GM18520 (cell line): ENCODE measurements at regions not wholly inside any gene's neighbourhood (a gene's known extent, or its start where the extent isn't known, plus 50 kb on each side); places are given as distances from the start of the nearest gene placed in this dataset.
"Not testable (repeated sequence)": the region's sequence is repeated elsewhere in the genome, so short reads cannot be mapped to it uniquely, and the experiment has no call there.

Experiments used
- ATAC-seq: cut with Tn5 transposase; IDR thresholded peaks from one replicate; pipeline ENCODE4 v1.9.1; 2021; ENCODE audit not compliant: unreplicated experiment

DNA sequence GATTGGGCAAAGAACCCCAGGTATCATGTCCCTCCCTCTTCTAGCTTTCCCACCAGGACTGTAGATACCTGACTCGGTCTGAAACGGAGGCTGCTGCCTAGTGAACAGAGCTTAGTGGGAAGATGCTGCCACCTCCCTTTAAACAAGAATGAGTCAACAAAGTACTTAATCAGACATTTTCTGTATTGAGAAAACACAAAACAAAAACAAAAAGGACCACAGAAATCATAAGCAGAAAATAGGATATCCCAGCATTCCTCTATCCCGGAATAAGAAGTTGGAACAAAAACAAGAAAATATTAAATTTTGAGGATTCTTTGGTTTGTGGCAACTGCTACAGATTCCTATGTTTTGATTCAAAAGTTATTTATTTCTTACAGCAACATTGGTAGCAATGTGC lies 51.7 kb upstream of the COL8A1 start:
- ATAC-seq: no peak

DNA sequence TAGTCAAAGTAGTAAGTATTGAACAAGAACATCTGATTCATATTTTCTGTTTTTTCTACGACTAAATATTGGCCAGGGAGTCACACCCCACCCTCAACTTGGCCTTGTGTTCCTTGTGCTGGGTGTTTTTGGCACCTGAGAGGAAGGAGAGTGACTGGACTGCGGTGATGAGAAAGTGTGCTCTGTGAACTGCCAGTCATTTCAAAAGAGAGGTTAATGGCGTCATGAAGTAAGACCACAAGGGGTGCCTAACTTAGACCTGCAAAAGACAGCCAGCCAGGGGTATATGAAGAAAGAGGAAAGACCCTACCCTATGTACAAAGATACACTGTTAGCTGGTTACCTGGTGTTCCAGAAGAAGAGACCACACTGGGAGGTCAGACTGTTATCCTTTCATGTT lies 58.4 kb upstream of the COL8A1 start:
- ATAC-seq: no peak

DNA sequence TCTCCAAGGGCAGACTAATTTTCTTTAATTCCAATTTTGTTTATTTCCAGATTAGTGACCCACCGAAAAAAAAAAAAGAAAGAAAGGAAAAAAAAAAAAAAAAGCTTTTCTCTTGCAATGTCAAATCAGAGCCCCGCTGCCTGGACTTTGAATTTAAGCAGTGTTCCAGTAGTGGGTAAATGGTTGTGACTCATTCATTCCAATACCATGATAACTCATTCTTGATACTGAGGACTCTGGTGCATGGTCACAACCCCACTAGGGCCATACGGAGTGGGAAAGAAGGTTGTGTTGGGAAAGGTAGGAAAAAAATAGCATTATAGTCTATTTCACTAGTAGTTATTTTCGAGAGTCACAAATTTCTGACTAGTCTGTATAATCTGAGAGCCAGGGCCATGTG lies 59.1 kb upstream of the COL8A1 start:
- ATAC-seq: no peak

DNA sequence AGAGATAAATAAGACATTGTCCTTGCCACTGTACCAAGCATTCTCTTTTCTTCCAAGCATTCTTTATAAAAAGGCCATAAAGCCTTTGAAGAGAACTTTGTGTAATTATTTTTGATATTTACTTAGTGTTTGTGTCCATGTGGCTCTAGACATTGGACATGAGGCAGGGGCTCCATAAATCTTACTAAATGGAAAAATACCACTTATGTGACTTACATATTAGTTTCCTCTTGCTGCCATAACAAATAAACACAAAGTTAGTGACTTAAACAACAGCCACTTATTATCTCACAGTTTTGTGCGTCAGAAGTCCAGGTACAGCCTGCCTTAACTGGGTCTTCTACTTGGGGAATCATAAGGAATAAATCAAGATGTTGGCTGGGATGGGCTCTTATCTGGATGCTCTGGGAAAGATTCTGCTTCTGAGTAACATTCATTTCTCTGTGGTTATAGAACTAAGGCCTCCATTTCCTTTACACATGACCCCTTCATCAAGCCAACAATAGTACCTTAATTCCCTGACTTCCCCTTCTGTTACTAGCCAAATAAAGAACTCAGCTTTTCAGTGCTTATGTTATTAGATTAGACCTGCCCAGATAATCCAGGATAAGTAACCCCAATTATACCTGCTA lies 59.9 kb upstream of the COL8A1 start:
- no peak for ATAC-seq

DNA sequence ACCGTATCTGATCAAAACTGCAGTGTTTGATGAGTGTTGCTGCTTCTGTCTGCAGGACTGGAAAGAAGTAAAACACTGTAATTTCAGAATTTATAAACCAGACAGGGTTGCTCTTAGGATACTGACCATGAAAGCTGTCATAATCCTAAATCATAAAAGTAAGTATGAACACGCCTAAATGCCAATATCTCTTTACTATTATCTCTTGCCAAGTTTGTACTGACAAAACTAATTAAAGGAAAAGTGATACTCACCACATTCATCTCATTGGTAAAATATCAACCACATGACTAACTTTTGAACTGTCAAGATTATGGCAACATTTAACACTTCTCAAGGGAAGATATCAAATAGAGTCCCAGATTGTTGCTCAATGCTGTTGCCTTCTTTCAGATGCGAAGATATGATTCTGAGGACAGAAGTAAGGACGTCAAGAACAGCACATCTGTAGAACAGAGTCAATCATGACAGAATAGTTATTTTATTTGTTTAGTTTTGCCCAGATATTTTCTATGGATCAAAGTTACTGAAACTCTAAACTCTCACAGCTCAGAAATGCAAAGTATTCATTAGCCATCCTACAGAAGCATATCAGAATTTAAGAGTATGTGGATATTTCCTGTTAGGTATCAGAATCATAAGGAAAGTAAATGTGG lies 61.4 kb upstream of the COL8A1 start:
- ATAC-seq: no peak

DNA sequence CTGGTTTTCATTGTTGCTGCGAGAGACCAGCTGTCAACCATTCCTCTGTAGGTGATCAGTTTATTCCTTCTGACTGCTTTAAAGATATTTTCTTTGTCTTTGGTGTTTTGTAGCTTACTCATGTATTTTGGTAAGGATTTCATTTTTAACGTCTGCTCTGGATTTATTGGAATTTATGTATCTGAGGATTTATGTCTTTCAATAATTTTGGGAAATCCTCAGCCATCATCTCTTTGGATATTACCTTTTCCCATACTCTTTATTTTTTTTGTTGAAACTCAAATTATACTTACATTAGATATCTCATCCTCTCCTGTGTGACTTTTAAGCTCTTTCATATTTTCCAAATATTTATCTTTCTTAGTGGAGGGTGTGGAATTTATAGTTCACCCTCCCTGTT lies 62.7 kb upstream of the COL8A1 start:
- no peak for ATAC-seq

DNA sequence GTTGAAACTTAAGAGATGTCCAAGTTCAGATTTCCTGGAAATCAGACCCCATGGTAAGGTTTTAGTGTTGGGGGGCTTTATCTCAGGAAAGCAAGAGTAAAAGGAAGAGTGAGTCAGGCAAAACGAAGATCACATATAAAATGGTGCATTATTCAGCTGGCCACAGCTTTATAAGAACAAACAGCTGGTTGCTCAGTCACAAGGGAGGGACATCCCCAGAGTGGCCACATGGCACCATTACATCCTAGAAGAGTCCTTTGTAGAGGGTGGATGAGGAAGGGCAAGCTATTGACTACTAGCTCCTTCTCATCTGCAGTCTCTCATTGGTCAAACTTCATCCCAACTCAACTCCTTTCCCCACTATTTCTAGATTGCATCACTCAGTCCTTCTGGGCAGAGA lies 68.3 kb upstream of the COL8A1 start:
- no peak for ATAC-seq

DNA sequence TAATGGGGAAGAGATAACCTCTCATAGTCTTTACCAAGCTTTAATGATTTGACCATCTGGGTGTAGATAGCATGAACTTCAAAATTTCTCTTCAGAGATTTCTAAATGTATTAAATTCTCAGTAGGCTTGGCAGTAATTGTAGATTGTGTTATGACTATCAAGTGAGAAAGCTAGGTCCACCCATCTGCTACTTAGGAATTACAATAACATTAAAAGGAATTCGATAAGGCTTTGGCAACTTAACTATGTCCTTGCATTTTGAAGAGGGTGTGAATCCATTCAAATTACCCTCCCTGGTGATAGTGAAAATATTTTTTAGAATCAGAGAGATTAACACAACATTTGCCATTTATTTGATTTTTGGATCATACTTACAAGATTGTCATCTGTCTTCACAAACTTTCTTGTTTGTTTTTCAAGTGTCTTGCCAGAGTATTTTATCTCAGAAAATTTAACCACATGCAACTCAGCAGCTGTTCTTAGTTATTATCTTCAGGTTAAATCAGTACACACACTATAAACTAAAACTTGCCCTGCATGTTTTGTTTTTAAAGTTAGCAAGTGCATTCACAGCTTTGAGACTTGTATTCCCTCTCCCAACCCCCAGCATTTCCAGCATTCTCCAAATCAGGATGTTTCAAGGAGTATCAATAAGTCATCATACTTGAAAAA lies 69.6 kb upstream of the COL8A1 start:
- ATAC-seq: no peak

DNA sequence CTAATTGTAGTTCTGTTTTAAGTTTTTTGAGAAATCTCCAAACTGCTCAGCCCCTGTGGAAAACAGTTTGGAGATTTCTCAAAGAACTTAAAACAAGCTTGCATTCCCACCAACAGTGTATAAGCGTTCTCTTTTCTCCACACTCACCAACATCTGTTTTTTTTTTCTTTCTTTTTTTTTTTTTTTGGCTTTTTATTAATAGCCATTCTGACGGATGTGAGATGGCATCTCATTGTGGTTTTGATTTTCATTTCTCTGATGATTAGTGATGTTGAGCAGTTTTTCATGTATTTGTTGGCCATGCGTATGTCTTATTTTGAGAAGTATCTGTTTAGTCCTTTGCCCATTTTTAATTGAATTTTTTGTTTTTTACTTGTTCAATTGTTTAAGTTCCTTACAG lies 73.1 kb upstream of the COL8A1 start:
- ATAC-seq: no peak

DNA sequence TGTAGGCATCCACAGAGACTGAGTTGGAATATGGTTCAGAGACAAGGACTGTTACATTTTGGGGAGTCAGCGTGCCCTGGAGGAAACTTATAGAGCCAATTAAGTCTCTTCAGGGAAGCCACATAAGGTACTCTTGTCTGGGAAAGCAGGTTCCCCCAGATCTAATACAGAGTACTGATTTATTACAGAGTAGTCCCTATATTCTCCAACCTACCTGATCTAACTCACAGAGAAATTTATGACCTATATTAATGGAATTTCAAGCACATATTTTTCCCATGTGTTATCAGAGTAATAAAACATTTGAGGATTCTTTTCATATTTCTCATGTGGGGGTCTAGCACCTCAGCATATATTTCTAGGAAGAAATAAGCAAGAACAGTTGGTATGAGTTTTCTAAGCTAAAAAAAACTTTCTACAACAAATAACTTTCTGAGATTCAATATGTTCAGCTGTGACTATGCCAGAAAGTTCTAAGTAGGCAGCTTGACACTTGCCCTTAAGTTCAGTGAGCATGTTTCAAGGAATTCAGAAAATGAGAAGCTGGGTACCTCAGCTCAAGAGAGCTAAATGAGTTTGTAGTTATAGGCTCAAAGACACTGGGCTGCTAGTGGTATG lies 75.3 kb upstream of the COL8A1 start:
- no peak for ATAC-seq

DNA sequence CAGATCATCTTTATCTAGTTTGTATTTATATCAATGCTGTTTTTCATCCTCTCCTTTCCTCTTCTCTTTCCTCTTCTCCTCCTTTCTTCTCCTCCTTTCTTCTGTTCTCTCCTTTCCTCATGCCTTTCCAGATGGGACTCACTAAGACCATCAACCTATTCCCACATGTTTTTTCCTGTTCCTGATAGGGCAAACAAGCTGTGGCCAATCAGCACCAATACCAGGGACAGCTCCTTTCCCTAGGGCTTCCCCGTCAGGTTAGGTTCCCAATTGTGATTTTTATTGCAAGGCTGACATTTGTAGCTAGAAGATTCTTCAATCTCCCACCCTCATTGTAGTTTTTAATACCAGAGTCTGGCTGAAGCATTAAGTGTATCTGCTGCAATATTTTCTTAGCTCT lies 76.3 kb upstream of the COL8A1 start:
- ATAC-seq: no peak

DNA sequence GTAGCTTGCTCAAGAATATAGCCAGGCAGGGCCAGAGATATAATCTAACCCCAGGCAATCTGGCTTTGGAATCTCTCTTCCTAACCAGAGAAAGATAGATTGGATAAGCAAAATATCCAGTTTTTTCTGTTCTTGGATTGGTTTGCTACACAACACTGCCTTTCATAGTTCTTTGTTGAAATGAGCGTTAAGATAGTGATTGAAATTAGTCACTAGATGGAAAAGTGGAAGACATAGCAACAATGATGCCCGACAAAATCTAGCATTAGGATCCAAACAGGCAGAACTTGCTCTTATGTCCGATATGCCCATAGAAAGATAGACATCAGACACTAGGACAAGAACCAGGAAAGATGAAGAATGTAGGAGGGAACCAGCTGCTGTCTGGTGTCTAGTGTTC lies 77.3 kb upstream of the COL8A1 start:
- no peak for ATAC-seq

DNA sequence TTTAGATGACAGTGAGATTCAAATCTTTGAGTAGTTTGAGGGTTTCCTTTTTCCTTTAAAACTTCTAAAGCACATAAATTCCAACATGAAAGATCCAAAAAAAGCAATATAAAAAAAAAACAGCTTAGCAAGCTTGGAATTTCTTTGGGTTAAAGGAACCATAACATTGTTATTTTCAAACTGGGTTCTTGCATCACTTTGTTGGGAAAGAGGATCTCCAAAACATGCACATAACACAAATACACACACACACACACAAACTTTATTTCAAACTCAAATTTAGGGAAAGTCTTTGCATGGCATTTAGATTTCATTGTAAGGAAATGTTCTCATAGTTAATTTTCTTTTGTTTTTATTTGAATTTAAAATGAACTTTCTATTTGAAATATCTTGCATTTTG lies 79.2 kb upstream of the COL8A1 start:
- no peak for ATAC-seq

DNA sequence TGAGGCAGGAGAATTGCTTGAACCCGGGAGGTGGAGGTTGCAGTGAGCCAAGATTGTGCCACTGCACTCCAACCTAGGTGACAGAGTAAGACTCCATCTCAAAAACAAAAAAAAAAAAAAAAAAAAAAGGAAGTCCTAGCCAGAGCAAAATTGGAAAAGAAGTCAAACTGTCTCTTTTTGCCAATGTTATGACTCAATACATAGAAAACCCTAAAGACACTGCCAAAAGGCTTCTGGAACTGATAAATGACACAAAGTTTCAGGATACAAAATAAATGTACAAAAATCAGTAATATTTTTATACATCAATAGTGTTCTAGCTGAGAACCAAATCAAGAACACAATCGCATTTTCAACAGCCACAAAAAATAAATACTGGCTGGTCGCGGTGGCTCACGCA lies 82.5 kb upstream of the COL8A1 start:
- not testable (repeated sequence) for ATAC-seq

DNA sequence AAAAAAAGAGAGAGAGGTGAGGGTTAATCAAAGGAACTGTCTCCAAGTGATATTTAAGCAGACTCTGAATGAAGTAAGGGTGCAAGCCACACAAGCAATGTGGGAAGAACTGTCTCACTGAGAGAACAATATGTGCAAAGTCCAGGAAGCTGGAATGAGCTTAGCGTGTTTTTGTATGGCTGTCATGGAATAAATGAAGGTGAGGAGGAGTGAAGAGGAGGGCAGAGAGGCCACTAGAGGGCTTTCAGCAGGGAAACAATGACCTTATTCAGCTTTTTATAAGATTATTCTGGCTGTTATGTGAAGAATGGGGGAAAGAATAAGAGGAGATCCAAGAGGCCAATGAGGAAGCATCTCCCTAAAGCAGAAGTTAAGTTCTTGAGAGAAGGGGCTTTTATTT lies 86.9 kb upstream of the COL8A1 start:
- no peak for ATAC-seq

DNA sequence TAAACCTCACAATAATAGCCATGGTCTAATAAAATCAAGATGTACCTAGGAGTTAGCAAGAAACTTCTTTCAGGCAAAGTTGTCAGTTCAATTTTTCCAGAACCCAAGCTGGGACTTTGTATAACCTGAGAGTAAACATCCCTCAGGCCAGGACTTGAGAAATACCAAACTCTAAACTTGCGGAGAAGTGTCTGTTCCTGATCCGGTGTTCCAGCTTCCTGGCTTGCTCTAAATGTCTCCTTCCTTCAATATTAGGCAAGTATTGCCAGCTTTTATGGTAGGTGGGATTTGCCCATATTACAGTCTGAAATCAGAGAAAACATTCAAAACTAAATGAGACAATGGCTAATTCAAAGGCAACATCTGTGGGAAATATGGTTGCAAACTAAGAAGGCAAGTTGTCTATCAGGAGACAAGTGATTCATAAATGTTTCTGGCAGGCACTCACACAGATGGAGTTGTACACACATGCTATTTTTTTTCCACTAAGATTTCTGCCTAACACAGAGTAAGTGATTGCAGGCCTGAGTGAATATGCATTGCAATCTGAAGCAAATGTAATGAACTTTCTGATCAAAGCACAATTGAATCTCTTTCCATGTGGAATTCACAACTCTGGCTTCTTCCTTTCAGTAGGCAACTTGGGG lies 88.3 kb upstream of the COL8A1 start:
- no peak for ATAC-seq

DNA sequence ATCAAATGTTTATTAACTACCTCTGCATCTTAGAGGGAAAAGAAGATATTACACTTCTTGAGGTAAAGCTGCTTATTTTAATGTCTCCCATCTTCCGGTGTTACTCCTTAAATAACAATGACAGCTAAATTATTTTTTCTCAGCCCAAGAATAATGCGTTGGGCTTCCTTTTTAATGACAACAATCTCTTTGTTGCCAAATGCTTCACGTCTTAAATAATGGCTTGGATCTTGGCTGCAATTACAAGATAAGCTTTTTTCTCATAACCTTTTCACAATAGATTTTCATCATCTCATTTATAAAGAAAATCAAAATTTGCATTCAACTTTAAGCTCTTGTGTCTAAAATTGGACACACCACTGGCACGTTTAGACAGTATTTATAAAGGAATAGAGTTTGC lies 89.2 kb upstream of the COL8A1 start:
- ATAC-seq: no peak

DNA sequence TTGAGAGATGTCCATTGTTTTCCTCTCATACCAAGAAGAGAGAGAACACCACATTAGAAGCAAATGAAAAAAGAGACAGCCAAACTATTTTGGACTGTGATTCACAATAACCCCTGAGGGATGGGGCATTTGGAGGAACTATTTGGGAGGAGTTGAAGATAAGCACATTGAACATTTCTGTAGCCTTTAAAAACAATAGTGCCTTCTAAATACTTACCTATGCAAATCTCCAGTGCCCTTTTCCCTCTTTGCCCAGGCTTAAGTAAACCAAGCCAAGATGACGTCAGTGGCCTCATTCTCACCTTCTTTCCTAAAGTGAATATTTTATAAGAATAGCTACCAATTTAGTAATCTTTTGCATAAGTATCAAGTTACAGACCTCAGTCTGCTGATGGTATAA lies 89.7 kb upstream of the COL8A1 start:
- no peak for ATAC-seq

DNA sequence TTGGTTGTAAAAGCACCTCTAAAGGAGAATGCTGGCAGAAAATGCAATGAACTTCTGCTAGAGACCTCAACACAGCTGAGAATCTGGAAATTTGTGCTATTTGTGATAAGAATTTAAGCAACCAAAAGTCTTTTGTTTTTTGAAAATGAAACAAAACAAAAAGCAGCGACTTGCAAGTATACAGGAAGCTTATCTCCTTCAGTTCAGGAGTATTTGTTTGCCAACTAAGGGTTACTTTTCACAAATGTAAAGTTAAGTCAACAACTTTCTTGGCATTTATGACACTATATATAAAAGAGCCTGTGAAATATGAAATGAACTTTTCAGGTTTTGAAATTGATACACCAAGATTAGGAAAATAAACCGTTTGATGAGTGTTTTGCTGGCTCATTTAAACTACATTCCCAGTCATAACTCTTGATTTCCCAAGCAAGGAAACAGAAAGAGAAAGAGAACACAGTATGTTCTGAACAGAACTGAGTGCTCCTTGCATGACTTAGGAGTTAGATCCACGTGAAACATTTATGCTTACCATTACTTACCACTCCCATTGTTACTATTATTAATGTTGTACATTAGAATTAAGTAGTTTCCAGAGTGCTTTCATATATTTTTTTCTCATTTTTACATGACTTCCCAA lies 92.3 kb upstream of the COL8A1 start:
- ATAC-seq: no peak

DNA sequence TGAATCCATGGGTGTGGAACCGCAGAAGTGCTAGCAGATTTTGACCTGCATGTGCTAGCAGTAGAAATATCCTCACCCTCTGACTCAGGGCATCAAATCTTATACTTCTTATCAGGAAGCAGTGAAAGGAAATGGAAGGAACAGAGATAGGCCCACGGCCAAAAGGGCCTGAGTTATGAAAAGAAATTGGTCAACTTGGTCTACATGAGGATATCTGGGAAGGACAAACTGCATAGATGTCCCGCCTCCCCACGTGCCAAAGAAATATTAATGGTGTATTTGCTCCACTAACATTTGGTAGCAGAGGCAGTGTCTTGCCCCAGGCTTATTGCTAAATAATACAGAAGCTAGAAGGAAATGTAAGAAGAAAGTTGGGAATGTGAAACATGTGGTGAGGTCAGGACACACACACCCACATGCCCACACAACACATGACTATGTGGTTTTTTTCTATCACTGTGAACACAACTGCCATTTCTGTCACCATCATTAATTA lies 93.6 kb upstream of the COL8A1 start:
- no peak for ATAC-seq

DNA sequence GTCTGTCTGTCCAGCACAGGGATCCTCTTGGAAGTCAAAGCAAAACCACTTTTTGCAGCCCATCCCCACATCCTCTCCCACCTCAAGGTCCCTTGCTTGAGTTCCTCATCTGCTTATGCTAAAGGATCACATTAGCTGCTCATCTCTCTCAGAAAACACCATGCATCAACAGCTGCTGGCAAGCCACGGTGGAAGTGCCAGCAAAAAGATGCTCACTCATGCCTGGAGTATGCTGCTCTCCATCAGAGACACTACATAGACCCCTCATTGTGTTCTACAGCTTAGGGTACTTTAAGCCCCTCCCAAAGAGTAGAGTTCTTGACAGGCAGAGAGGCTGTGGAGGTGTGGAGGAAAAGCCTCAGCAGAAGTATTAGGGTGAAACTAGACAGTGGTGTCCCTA lies 94.6 kb upstream of the COL8A1 start:
- no peak for ATAC-seq
